ENCODE measurements at regions not wholly inside any gene's neighbourhood (a gene's known extent, or its start where the extent isn't known, plus 50 kb on each side); places are given as distances from the start of the nearest gene placed in this dataset.
A peak's percentile ranks its signal among the peaks of the same experiment; 100 is the strongest.
"Not testable (repeated sequence)": the region's sequence is repeated elsewhere in the genome, so short reads cannot be mapped to it uniquely, and the experiment has no call there.

GRCh38 chr2:238527565-238527964 lies 100.8 kb downstream of the ASB1 start:
- POLR2A ChIA-PET: no interaction called here
- no peak overlapping the region for H3K4me3 ChIP-seq (ENCODE audit: low read depth, low read length)
- no peaks in the 10 kb centered on the region for H3K27me3 ChIP-seq (ENCODE audit: control insufficient read depth, insufficient read depth, low read length)
- no peaks in the 10 kb centered on the region for H3K36me3 ChIP-seq (ENCODE audit: control insufficient read depth, insufficient read depth, low read length)
- no peak for TF ChIP-seq CTCF (IDR thresholded peaks at IDR 0.05; ENCODE audit: insufficient read depth, low read depth, low read length)
- DNase-seq (ENCODE audit: low read depth): peak; percentile 78
- CTCF ChIA-PET: interaction anchor here (1.8 kb wide), 1 partner anchor 258 kb away, joined by 6 read pairs; no protein-coding TSS in a partner anchor

DNA sequence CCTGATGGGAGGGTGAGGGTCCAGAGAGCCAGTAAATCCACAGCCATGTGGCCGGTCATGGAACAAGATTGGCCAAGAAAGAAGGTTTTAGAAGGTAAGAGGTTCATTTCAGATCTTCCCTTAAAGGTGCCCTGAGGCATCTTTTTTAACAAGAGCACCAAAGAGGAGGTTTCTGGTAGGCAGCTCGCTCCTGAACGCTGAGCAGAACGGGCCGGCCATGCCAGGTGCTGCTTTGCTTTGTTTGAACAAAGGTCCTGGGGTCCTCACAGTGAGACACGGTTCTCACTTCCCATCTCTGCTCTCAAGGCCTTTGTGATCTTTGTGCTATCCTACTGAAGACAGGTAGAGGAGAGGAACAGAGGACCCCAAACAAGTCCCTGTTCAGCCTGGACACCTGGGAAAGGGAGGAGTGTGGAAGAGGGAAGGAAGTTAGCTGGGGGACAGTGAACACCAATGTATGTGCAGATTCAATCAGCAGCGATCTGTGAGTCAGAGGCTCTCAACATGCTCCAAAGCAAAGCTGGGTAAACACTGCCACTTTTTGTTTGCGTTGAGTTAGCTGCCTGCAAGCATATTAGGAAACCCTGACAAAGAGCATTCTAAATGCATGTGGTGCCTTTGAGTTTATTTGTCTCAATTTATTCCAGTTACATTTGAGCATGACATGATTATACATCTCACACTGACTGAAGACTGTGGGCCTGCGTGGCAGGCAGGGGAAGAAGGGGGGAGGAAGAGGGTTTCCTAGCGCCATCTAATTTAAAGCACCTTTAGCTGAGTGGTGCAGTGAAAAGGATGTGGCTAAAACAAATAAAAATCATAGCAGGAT lies 102.4 kb downstream of the ASB1 start:
- CTCF ChIA-PET: interaction anchor here (0.7 to 1.8 kb wide), 5 partner anchors 13 to 256 kb away, joined by 3 to 6 read pairs (median 4); no protein-coding TSS in a partner anchor
- TF ChIP-seq CTCF (IDR thresholded peaks at IDR 0.05; ENCODE audit: insufficient read depth, low read depth, low read length): peak; percentile 26; the same call in 1 of the 2 replicates
- POLR2A ChIA-PET: interaction anchor here (0.5 kb wide), 1 partner anchor 1468 kb away, joined by 5 read pairs; no protein-coding TSS in a partner anchor

DNA sequence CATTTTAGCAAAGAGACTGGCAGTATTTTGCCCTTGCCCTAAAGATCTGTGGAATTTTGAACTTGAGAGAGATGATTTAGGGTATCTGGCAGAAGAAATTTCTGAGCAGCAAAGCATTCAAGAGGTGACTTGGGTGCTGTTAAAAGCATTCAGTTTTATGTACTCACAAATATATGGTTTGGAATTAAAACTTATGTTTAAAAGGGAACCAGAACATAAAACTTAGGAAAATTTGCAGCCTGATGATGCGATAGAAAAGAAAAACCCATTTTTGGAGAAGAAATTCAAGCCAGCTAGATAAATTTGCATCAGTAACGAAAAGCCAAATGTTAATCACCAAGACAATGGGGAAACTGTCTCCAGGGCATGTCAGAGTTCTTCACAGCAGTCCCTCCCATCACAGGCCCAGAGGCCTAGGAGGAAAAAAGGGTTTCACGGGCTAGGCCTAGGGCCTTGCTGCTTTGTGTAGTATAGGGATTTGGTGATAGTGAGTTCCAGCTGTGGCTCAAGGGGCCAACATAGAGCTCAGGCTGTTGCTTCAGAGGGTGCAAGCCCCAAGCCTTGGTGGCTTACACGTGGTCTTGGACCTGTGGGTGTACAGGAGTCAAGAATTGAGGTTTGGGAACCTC lies 104.4 kb downstream of the ASB1 start:
- POLR2A ChIA-PET; DNase-seq (ENCODE audit: low read depth); H3K36me3 ChIP-seq (ENCODE audit: control insufficient read depth, insufficient read depth, low read length); H3K27me3 ChIP-seq (ENCODE audit: control insufficient read depth, insufficient read depth, low read length); CTCF ChIA-PET; H3K4me3 ChIP-seq (ENCODE audit: low read depth, low read length): not testable (repeated sequence)

More for the DNA sequence above, 102.4 kb downstream of the ASB1 start:
- H3K36me3 ChIP-seq (ENCODE audit: control insufficient read depth, insufficient read depth, low read length): no peaks in the 10 kb centered on the region
- no peak overlapping the region for H3K4me3 ChIP-seq (ENCODE audit: low read depth, low read length)
- DNase-seq (ENCODE audit: low read depth): peak; percentile 51
- H3K27me3 ChIP-seq (ENCODE audit: control insufficient read depth, insufficient read depth, low read length): no peaks in the 10 kb centered on the region

DNA sequence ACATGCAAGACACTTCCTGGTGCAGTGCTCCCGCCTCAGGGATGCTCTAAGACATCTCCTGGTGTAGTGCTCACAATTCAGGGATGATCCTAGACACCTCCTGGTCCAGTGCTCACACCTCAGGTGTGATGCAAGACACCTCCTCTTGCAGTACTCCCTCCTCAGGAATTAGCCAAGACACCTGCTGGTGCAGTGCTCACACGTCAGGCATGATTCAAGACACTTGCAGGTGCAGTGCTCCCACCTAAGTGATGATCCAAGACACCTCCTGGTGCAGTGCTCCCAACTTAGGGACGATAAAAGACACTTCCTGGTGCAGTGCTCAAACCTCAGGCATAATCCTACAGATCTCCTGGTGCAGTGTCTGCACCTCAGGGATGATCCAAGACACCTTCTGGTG lies 117.0 kb downstream of the ASB1 start:
- H3K4me3 ChIP-seq (ENCODE audit: low read depth, low read length); CTCF ChIA-PET; H3K27me3 ChIP-seq (ENCODE audit: control insufficient read depth, insufficient read depth, low read length); DNase-seq (ENCODE audit: low read depth); H3K36me3 ChIP-seq (ENCODE audit: control insufficient read depth, insufficient read depth, low read length); POLR2A ChIA-PET: not testable (repeated sequence)

DNA sequence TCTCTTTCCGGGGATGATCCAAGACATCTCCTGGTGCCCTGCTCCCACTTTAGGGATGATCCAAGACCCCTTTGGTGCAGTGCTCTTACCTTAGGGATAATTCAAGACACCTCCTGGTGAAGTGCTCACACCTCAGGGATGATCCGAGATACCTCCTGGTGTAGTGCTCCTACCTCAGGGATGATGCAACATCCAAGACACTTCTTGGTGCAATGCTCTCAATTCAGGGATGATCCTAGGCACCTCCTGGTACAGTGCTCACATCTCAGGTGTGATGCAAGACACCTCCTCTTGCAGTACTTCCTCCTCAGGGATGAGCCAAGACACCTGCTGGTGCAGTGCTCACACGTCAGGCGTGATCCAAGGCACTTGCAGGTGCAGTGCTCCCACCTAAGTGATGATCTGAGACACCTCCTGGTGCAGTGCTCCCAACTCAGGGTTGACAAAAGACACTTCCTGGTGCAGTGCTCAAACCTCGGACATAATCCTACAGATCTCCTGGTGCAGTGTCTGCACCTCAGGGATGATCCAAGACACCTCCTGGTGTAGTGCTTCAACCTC lies 122.3 kb downstream of the ASB1 start:
- ChIA-PET POLR2A (no interaction called here), CTCF (no interaction called here)
- no peak for TF ChIP-seq CTCF (IDR thresholded peaks at IDR 0.05; ENCODE audit: insufficient read depth, low read depth, low read length)
- H3K27me3 ChIP-seq (ENCODE audit: control insufficient read depth, insufficient read depth, low read length): no peaks in the 10 kb centered on the region
- no peak overlapping the region for H3K4me3 ChIP-seq (ENCODE audit: low read depth, low read length)
- no peak for DNase-seq (ENCODE audit: low read depth)
- no peaks in the 10 kb centered on the region for H3K36me3 ChIP-seq (ENCODE audit: control insufficient read depth, insufficient read depth, low read length)

DNA sequence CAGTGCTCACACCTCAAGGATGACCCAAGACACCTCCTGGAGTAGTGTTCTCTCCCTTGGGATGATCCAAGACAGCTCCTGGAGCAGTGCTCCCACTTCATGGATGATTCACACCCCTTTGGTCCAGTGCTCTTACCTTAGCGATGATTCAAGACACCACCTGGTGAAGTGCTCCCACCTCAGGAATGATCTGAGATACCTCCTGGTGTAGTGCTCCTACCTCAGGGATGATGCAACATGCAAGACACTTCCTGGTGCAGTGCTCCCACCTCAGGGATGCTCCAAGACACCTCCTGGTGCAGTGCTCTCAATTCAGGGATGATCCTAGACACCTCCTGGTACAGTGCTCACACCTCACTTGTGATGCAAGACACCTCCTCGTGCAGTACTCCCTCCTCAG lies 123.1 kb downstream of the ASB1 start:
- TF ChIP-seq CTCF (IDR thresholded peaks at IDR 0.05; ENCODE audit: insufficient read depth, low read depth, low read length): no peak
- H3K36me3 ChIP-seq (ENCODE audit: control insufficient read depth, insufficient read depth, low read length): no peaks in the 10 kb centered on the region
- H3K4me3 ChIP-seq (ENCODE audit: low read depth, low read length): no peak overlapping the region
- ChIA-PET CTCF (no interaction called here), POLR2A (no interaction called here)
- no peaks in the 10 kb centered on the region for H3K27me3 ChIP-seq (ENCODE audit: control insufficient read depth, insufficient read depth, low read length)
- DNase-seq (ENCODE audit: low read depth): no peak

Measured in BJ (cell line).